Fibroblast of upper back skin (primary cell): ENCODE measurements at regions not wholly inside any gene's neighbourhood (a gene's known extent, or its start where the extent isn't known, plus 50 kb on each side); places are given as distances from the start of the nearest gene placed in this dataset.
"Not testable (repeated sequence)": the region's sequence is repeated elsewhere in the genome, so short reads cannot be mapped to it uniquely, and the experiment has no call there.

Experiments used
- DNase-seq: peaks from one replicate; pipeline ENCODE4 v3.0.0-alpha.2; 2013

- peak; percentile 16 for DNase-seq
These were observed 62.9 kb downstream of the GLRX5 start for GRCh38 chr14:95597784-95598211.

GRCh38 chr14:95601650-95602049 is 66.8 kb downstream of the GLRX5 start:
- no peak for DNase-seq

- DNase-seq, result no peak
These were observed 68.6 kb downstream of the GLRX5 start for GRCh38 chr14:95603415-95603814.

GRCh38 chr14:95606266-95606665 is 71.4 kb downstream of the GLRX5 start:
- no peak for DNase-seq

- no peak for DNase-seq
These were observed 73.9 kb downstream of the GLRX5 start for GRCh38 chr14:95608637-95609235.

GRCh38 chr14:95609398-95609990 is 74.6 kb downstream of the GLRX5 start:
- peak; percentile 13 for DNase-seq

- DNase-seq, result no peak
These were observed 74.8 kb upstream of the TCL1B start for GRCh38 chr14:95611293-95611880.

GRCh38 chr14:95614349-95614748 is 71.9 kb upstream of the TCL1B start:
- no peak for DNase-seq

- no peak for DNase-seq
These were observed 69.5 kb upstream of the TCL1B start for GRCh38 chr14:95616745-95617144.

- no peak for DNase-seq
These were observed 66.3 kb upstream of the TCL1B start for GRCh38 chr14:95619785-95620417.

GRCh38 chr14:95620659-95621059 is 65.6 kb upstream of the TCL1B start:
- DNase-seq, result no peak

GRCh38 chr14:95623195-95623594 is 63.0 kb upstream of the TCL1B start:
- DNase-seq, result no peak

GRCh38 chr14:95625710-95626109 is 60.5 kb upstream of the TCL1B start:
- not testable (repeated sequence) for DNase-seq

- no peak for DNase-seq
These were observed 51.2 kb upstream of the TCL1B start for GRCh38 chr14:95635051-95635450.
